ENCODE measurements at regions not wholly inside any gene's neighbourhood (a gene's known extent, or its start where the extent isn't known, plus 50 kb on each side); places are given as distances from the start of the nearest gene placed in this dataset.

GRCh38 chr11:87600938-87601337 is 563.2 kb downstream of the TMEM135 start:
- TF ChIP-seq CTCF (IDR thresholded peaks at IDR 0.05): no peak
- TF ChIP-seq POLR2A (IDR thresholded peaks at IDR 0.05): no peak

Data from vagina (tissue), 2 donors.